GM12873 (cell line): ENCODE measurements at regions not wholly inside any gene's neighbourhood (a gene's known extent, or its start where the extent isn't known, plus 50 kb on each side); places are given as distances from the start of the nearest gene placed in this dataset.

ENCODE experiments used
- TF ChIP-seq, protein P1 (sequence below): IDR thresholded peaks from 2 replicates; pipeline ENCODE4 v1.5.1; 2012; ENCODE audit warnings: low read depth, mild to moderate bottlenecking, moderate library complexity, low read length, control low read depth; ENCODE audit not compliant: insufficient read depth; ENCODE audit errors: missing control alignments

- TF ChIP-seq, protein P1, sequence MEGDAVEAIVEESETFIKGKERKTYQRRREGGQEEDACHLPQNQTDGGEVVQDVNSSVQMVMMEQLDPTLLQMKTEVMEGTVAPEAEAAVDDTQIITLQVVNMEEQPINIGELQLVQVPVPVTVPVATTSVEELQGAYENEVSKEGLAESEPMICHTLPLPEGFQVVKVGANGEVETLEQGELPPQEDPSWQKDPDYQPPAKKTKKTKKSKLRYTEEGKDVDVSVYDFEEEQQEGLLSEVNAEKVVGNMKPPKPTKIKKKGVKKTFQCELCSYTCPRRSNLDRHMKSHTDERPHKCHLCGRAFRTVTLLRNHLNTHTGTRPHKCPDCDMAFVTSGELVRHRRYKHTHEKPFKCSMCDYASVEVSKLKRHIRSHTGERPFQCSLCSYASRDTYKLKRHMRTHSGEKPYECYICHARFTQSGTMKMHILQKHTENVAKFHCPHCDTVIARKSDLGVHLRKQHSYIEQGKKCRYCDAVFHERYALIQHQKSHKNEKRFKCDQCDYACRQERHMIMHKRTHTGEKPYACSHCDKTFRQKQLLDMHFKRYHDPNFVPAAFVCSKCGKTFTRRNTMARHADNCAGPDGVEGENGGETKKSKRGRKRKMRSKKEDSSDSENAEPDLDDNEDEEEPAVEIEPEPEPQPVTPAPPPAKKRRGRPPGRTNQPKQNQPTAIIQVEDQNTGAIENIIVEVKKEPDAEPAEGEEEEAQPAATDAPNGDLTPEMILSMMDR, result no peak
Observed at GRCh38 chr5:36523926-36524325, 82.5 kb upstream of the SLC1A3 start.

- TF ChIP-seq, protein P1, result no peak
Observed at GRCh38 chr5:36526537-36526936, 79.9 kb upstream of the SLC1A3 start.

GRCh38 chr5:36528588-36528987 is 77.8 kb upstream of the SLC1A3 start:
- TF ChIP-seq, protein P1, result no peak

DNA sequence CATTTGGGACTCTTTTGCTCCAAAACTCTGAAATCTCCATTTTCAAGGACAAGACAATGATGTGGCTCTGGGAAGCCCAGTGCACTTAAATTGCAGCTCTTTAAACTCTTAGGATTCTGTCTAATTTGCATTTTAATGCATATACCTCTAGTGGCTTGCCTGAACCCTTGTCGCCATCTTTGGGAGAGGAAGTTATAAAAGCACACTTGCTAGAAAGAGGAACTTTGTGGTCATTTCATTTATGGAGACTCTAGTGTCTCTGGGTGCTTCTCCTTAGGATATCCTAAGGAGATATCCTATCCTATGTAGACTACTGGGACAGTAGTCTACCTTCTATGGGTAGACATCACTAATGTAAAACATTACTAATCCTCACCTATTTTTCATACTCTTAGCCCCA is 77.3 kb upstream of the SLC1A3 start:
- TF ChIP-seq, protein P1, result no peak

GRCh38 chr5:36530215-36530614 is 76.2 kb upstream of the SLC1A3 start:
- TF ChIP-seq, protein P1, result no peak

GRCh38 chr5:36531401-36531800 is 75.0 kb upstream of the SLC1A3 start:
- TF ChIP-seq, protein P1, result no peak

- TF ChIP-seq, protein P1, result no peak
Observed at GRCh38 chr5:36535378-36535777, 71.0 kb upstream of the SLC1A3 start.

- TF ChIP-seq, protein P1, result no peak
Observed at GRCh38 chr5:36535859-36536615, 70.4 kb upstream of the SLC1A3 start.
